ENCODE measurements at regions not wholly inside any gene's neighbourhood (a gene's known extent, or its start where the extent isn't known, plus 50 kb on each side); places are given as distances from the start of the nearest gene placed in this dataset.
"Not testable (repeated sequence)": the region's sequence is repeated elsewhere in the genome, so short reads cannot be mapped to it uniquely, and the experiment has no call there.

GRCh38 chr2:8548065-8548618, 133.7 kb upstream of the ID2 start:
- no peak for DNase-seq (ENCODE audit: low read depth in 1 of 2, low spot score in 1 of 2)

GRCh38 chr2:8548619-8549150, 133.2 kb upstream of the ID2 start:
- DNase-seq (ENCODE audit: low read depth in 1 of 2, low spot score in 1 of 2) = no peak

GRCh38 chr2:8549273-8549922, 132.5 kb upstream of the ID2 start:
- DNase-seq (ENCODE audit: low read depth in 1 of 2, low spot score in 1 of 2) = no peak

- no peak for DNase-seq (ENCODE audit: low read depth in 1 of 2, low spot score in 1 of 2)
These were observed 131.9 kb upstream of the ID2 start for GRCh38 chr2:8549942-8550341.

GRCh38 chr2:8550481-8550880, 131.4 kb upstream of the ID2 start:
- DNase-seq (ENCODE audit: low read depth in 1 of 2, low spot score in 1 of 2) = no peak

- no peak for DNase-seq (ENCODE audit: low read depth in 1 of 2, low spot score in 1 of 2)
These were observed 130.8 kb upstream of the ID2 start for GRCh38 chr2:8550937-8551621.

- DNase-seq (ENCODE audit: low read depth in 1 of 2, low spot score in 1 of 2) = no peak
These were observed 130.2 kb upstream of the ID2 start for GRCh38 chr2:8551622-8552074.

- no peak for DNase-seq (ENCODE audit: low read depth in 1 of 2, low spot score in 1 of 2)
These were observed 129.5 kb upstream of the ID2 start for GRCh38 chr2:8552293-8552801.

- DNase-seq (ENCODE audit: low read depth in 1 of 2, low spot score in 1 of 2) = no peak
These were observed 128.2 kb upstream of the ID2 start for GRCh38 chr2:8553643-8554042.

- DNase-seq (ENCODE audit: low read depth in 1 of 2, low spot score in 1 of 2) = no peak
These were observed 127.5 kb upstream of the ID2 start for GRCh38 chr2:8554296-8554806.

GRCh38 chr2:8555543-8555942, 126.3 kb upstream of the ID2 start:
- no peak for DNase-seq (ENCODE audit: low read depth in 1 of 2, low spot score in 1 of 2)

- DNase-seq (ENCODE audit: low read depth in 1 of 2, low spot score in 1 of 2) = no peak
These were observed 123.8 kb upstream of the ID2 start for GRCh38 chr2:8558096-8558495.

GRCh38 chr2:8558956-8559355, 122.9 kb upstream of the ID2 start:
- DNase-seq (ENCODE audit: low read depth in 1 of 2, low spot score in 1 of 2) = no peak

- no peak for DNase-seq (ENCODE audit: low read depth in 1 of 2, low spot score in 1 of 2)
These were observed 122.1 kb upstream of the ID2 start for GRCh38 chr2:8559805-8560204.

- DNase-seq (ENCODE audit: low read depth in 1 of 2, low spot score in 1 of 2) = not testable (repeated sequence)
These were observed 120.2 kb upstream of the ID2 start for GRCh38 chr2:8561692-8562091.

GRCh38 chr2:8563814-8564474, 117.9 kb upstream of the ID2 start:
- no peak for DNase-seq (ENCODE audit: low read depth in 1 of 2, low spot score in 1 of 2)

GRCh38 chr2:8564475-8564874, 117.4 kb upstream of the ID2 start:
- DNase-seq (ENCODE audit: low read depth in 1 of 2, low spot score in 1 of 2) = no peak

- no peak for DNase-seq (ENCODE audit: low read depth in 1 of 2, low spot score in 1 of 2)
These were observed 116.3 kb upstream of the ID2 start for GRCh38 chr2:8565399-8566154.

GRCh38 chr2:8566155-8566670, 115.6 kb upstream of the ID2 start:
- no peak for DNase-seq (ENCODE audit: low read depth in 1 of 2, low spot score in 1 of 2)

- DNase-seq (ENCODE audit: low read depth in 1 of 2, low spot score in 1 of 2) = no peak
These were observed 114.9 kb upstream of the ID2 start for GRCh38 chr2:8566774-8567468.
